ENCODE measurements at regions not wholly inside any gene's neighbourhood (a gene's known extent, or its start where the extent isn't known, plus 50 kb on each side); places are given as distances from the start of the nearest gene placed in this dataset.
"Not testable (repeated sequence)": the region's sequence is repeated elsewhere in the genome, so short reads cannot be mapped to it uniquely, and the experiment has no call there.

DNA sequence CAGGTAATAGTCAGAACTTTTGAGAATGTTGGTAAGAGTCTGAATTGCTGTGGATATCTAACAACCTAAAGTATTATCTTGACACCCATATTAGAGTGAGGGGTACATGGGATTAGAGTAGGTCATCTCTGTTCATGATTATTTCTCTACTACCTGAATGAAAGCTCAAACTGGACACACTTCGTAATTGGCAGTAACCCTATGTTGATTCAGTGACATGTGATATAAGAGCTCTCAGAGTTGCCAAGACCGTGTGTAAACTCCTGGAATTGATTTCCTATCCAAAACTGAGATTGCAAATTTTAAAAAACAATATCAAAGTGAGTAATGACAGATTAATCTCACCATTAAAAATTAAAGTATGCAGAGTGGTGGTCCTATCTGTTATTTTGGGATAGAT lies 214.8 kb upstream of the ARHGEF26 start:
- no peak overlapping the region for H3K4me3 ChIP-seq
- no peak for DNase-seq
- no peaks in the 10 kb centered on the region; the same call in 1 of the 2 replicates for H3K27me3 ChIP-seq
- H3K9me3 ChIP-seq, result no peaks in the 10 kb centered on the region
- no peaks in the 10 kb centered on the region for H3K36me3 ChIP-seq

DNA sequence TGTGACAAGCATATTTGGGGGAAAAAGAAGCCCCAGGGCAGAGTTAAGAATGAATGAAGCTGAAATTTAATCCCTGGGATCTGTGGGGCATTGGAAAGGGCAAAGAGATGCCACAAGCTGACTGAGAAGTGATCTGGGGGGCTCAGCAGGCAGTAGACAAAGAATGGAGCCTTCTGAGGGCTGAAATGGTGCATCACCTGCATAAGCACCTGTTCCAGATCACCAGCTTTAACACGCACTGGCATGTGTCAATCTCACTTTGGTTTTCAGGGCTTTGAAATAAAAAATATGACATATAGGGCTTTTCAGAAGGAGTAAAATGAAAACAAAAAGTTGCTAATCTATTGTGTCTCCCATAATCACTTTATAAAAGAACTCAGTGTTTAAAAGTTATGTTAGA lies 210.8 kb upstream of the ARHGEF26 start:
- Histone ChIP-seq H3K27me3 (no peaks in the 10 kb centered on the region; the same call in 1 of the 2 replicates), H3K4me3 (no peak overlapping the region), H3K9me3 (no peaks in the 10 kb centered on the region), H3K36me3 (no peaks in the 10 kb centered on the region)
- DNase-seq, result no peak

DNA sequence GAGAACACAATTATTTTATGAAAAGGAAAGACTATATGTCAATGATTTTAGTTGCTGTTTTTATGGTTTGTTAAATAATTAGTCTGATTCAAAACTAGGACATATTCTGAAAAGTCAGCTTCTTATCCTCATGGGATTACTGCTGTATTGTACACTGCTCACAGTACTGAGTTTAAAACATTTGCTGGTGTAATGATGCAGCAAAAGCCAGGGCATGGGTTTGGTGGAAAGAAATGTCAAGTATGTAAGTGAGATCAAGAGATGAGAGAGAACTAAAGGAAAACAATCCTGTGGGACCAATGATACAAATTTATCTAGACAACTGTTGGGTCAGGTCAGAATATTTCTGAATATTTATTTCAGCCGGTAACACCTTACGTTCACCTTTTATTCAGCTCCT lies 210.1 kb upstream of the ARHGEF26 start:
- H3K4me3 ChIP-seq, result no peak overlapping the region
- no peaks in the 10 kb centered on the region for H3K36me3 ChIP-seq
- no peak for DNase-seq
- no peaks in the 10 kb centered on the region; the same call in 1 of the 2 replicates for H3K27me3 ChIP-seq
- no peaks in the 10 kb centered on the region for H3K9me3 ChIP-seq

GRCh38 chr3:153919773-153920172 lies 201.4 kb upstream of the ARHGEF26 start:
- Histone ChIP-seq H3K4me3 (no peak overlapping the region), H3K36me3 (no peaks in the 10 kb centered on the region), H3K27me3 (no peaks in the 10 kb centered on the region; the same call in 1 of the 2 replicates), H3K9me3 (no peaks in the 10 kb centered on the region)
- DNase-seq, result no peak

- Histone ChIP-seq H3K9me3 (no peaks in the 10 kb centered on the region), H3K36me3 (no peaks in the 10 kb centered on the region), H3K27me3 (no peaks in the 10 kb centered on the region; the same call in 1 of the 2 replicates), H3K4me3 (no peak overlapping the region)
- DNase-seq, result no peak
These were observed 199.4 kb upstream of the ARHGEF26 start for GRCh38 chr3:153921826-153922225.

GRCh38 chr3:153925841-153926514 lies 195.2 kb upstream of the ARHGEF26 start:
- no peak for DNase-seq
- Histone ChIP-seq H3K27me3 (no peaks in the 10 kb centered on the region), H3K4me3 (no peak overlapping the region), H3K9me3 (no peaks in the 10 kb centered on the region), H3K36me3 (no peaks in the 10 kb centered on the region)

- no peaks in the 10 kb centered on the region for H3K36me3 ChIP-seq
- no peak overlapping the region for H3K4me3 ChIP-seq
- no peaks in the 10 kb centered on the region for H3K9me3 ChIP-seq
- H3K27me3 ChIP-seq, result no peaks in the 10 kb centered on the region
- DNase-seq, result no peak
These were observed 194.1 kb upstream of the ARHGEF26 start for GRCh38 chr3:153927107-153927506.

GRCh38 chr3:153928851-153929250 lies 192.3 kb upstream of the ARHGEF26 start:
- Histone ChIP-seq H3K9me3 (no peaks in the 10 kb centered on the region), H3K36me3 (no peaks in the 10 kb centered on the region), H3K27me3 (no peaks in the 10 kb centered on the region), H3K4me3 (no peak overlapping the region)
- DNase-seq, result no peak

GRCh38 chr3:153933481-153933880 lies 187.7 kb upstream of the ARHGEF26 start:
- not testable (repeated sequence) for DNase-seq, H3K9me3 ChIP-seq, H3K4me3 ChIP-seq, H3K36me3 ChIP-seq, H3K27me3 ChIP-seq

DNA sequence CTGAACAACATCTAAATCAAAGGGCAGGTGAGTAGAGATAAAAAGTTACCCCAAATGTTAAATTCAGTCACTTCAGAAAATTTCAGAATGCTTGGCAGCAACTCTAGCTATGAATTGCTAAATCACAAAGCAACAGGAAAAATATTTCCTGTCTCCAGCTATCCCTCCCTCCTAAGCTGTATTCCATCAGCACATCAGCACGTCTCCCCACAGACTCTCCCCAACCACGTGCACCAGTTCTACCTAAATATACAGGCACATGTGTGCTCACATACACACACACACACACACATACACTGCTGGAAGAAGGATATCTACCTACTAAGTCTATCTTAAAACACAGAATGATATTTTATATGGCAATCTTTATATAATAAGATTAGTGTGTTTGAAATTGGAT lies 177.1 kb upstream of the ARHGEF26 start:
- Histone ChIP-seq H3K27me3 (peaks cover 2% of the 10 kb centered on the region; the same call in 1 of the 2 replicates), H3K9me3 (no peaks in the 10 kb centered on the region), H3K36me3 (no peaks in the 10 kb centered on the region), H3K4me3 (no peak overlapping the region)
- DNase-seq, result no peak

DNA sequence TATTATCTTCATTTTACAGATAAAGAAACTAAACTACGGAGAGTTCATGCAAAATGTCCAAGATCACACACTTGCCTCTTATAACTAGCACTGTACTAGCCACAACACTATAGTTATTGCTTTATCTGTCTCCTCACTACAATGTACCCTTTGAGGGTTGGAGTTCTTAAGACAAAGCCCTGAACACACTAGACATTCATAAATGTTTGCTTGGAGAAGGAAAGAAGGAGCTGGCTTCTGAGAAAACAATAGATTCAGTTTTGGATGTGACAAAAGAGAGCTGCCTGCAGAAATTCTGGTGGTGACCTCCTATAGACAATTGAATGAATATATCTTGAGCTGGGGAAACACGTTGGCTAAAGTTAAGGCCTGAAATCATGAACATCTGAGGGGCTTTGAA lies 169.9 kb upstream of the ARHGEF26 start:
- Histone ChIP-seq H3K36me3 (no peaks in the 10 kb centered on the region), H3K9me3 (no peaks in the 10 kb centered on the region), H3K4me3 (no peak overlapping the region), H3K27me3 (peaks cover 2% of the 10 kb centered on the region; the same call in 1 of the 2 replicates)
- DNase-seq, result no peak

DNA sequence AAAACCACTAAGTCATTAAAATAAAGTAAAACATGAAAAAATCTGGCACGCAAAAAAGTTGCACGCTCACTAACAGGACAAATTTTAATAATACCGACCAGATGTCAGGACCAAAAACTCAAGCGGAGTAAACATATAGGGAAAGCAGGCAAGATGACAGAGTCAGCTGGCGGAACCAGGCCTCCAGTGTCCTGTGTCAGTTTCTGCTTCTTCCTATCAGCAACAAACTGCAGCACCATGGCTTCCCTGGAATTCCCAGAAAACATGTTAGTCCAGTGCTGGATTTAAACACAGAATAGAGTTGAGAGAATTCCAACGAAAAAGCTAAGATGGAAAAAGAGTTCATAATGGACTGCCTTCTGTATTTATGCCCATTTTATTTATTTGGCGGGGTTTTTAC lies 169.1 kb upstream of the ARHGEF26 start:
- Histone ChIP-seq H3K36me3 (no peaks in the 10 kb centered on the region), H3K27me3 (peaks cover 2% of the 10 kb centered on the region; the same call in 1 of the 2 replicates), H3K9me3 (no peaks in the 10 kb centered on the region), H3K4me3 (no peak overlapping the region)
- no peak for DNase-seq

- H3K4me3 ChIP-seq, result no peak overlapping the region
- H3K27me3 ChIP-seq, result peaks cover 2% of the 10 kb centered on the region; the same call in 1 of the 2 replicates
- no peaks in the 10 kb centered on the region; the same call in 1 of the 2 replicates for H3K9me3 ChIP-seq
- no peak for DNase-seq
- no peaks in the 10 kb centered on the region for H3K36me3 ChIP-seq
These were observed 164.6 kb upstream of the ARHGEF26 start for GRCh38 chr3:153956613-153957012.

- DNase-seq, result no peak
- Histone ChIP-seq H3K4me3 (no peak overlapping the region), H3K36me3 (no peaks in the 10 kb centered on the region), H3K27me3 (peaks cover 2% of the 10 kb centered on the region; the same call in 1 of the 2 replicates), H3K9me3 (no peaks in the 10 kb centered on the region; the same call in 1 of the 2 replicates)
These were observed 163.8 kb upstream of the ARHGEF26 start for GRCh38 chr3:153957421-153957820.

GRCh38 chr3:153958635-153959595 lies 162.3 kb upstream of the ARHGEF26 start:
- Histone ChIP-seq H3K36me3 (no peaks in the 10 kb centered on the region), H3K9me3 (no peaks in the 10 kb centered on the region; the same call in 1 of the 2 replicates), H3K4me3 (no peak overlapping the region), H3K27me3 (peaks cover 2% of the 10 kb centered on the region; the same call in 1 of the 2 replicates)
- no peak for DNase-seq

DNA sequence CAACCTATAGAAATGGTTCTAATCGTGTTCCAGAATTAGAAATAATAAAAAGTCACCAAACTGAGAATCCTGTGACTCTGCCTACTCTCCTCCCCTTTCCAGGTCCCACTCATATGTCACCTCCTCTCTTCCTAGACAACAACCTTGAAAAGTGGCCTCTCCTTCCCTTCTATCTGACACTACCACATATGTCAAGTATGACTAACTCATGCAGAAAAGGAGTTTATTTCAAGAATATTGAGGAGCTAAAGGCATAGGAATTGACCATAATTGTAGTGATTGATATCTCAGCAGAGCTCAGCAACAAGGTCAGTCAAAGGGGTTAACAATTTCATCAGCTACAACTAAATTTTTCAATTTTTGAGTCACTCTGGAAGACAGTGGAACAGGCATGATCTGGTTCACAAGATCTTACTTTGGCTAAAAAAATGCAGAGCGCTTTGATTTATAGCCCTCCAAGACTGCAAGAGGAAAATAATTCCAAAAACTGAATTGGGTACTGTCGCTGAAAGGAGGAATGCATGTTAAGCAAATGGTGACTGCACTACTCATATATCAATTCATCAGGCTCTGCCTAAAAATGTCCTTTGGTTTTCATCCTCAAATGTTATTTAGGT lies 160.6 kb upstream of the ARHGEF26 start:
- H3K27me3 ChIP-seq, result no peaks in the 10 kb centered on the region
- DNase-seq, result no peak
- H3K9me3 ChIP-seq, result no peaks in the 10 kb centered on the region; the same call in 1 of the 2 replicates
- H3K4me3 ChIP-seq, result no peak overlapping the region
- no peaks in the 10 kb centered on the region for H3K36me3 ChIP-seq

DNA sequence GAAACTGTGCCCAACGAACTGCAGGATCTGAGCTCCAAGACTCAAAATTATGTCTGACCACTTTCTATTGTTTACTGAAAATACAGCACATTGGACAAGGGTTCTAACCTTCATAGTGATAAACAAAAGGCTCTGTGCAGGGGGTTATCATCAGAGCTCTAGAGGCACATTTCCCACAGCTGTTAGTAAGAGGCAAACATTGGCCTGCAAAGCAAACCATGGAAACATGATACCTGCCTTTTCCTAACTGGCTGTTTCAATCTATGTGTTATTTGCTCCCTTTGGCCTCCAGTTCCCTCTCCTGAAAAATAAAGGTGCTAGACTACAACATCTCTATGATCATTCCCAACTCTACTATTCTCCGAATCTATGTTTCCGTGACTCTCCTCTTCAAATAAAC lies 159.7 kb upstream of the ARHGEF26 start:
- Histone ChIP-seq H3K27me3 (no peaks in the 10 kb centered on the region), H3K4me3 (no peak overlapping the region), H3K9me3 (no peaks in the 10 kb centered on the region; the same call in 1 of the 2 replicates), H3K36me3 (no peaks in the 10 kb centered on the region)
- DNase-seq, result no peak

All from MG63 (cell line).